DMS53 treated with DMSO at 0.1 percent for 48 hours (cell line): ENCODE measurements at regions not wholly inside any gene's neighbourhood (a gene's known extent, or its start where the extent isn't known, plus 50 kb on each side); places are given as distances from the start of the nearest gene placed in this dataset.

Source experiments
- DNase-seq: peaks from one replicate; lab custom pipeline; 2025; ENCODE audit not compliant: unreplicated experiment; lab: John Stamatoyannopoulos, UW

DNA sequence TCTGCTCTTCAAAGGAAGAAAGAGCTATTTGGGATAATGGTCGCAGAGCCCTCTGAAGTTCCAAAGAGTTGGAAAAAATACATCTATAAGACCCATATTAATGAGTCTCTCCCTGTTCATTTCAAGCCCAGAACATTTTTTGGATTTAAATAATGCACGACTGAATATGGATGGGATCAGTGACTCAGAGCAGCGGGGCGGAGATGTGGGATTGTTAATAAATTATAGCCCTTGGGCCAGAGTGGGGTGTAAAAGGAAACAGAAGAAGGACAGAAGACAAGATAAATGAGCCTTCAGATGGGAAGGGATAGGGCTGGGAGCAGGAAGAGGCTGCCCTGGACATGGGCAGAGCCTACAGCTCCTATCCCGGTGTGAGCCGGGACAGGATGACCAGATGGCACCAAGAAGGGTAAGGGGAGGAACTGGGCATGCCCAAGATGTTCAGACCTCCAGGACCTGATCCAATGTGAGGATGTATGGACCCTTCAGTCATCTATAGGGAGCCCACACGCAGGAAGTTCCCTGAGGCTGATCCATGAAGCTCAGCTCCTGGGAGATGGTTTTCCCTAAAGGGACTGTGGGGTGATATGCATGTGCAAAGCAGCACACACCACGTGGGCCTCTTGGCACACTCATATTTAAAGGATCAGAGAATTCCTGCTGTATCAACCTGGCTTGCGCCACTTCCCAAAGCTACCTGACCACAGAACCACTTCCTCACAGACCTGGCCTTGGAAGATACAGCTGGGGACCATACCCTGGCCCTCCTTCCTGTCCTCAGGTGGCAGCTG, 96.1 kb upstream of the PLXNA4 start:
- no peak for DNase-seq

DNA sequence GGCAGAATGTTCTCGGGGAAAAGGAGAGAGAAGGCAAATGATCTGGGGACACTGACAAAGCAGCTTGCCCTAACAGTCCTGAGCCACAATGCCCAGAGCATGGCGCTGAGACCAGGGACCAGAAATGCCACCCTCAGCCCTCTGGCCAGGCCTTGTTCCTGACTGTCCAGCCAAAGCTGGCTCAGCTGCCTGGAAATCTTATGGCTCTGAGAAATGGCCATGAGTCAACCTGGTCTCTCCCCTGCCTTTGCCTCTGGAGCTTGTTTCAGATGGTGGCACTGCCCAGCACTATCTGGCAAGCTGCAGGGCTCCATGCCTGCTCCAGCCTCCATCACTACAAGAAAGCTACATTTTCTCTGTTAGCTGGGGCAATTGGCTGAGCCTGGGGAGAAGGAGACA, 90.5 kb upstream of the PLXNA4 start:
- DNase-seq, result no peak

DNA sequence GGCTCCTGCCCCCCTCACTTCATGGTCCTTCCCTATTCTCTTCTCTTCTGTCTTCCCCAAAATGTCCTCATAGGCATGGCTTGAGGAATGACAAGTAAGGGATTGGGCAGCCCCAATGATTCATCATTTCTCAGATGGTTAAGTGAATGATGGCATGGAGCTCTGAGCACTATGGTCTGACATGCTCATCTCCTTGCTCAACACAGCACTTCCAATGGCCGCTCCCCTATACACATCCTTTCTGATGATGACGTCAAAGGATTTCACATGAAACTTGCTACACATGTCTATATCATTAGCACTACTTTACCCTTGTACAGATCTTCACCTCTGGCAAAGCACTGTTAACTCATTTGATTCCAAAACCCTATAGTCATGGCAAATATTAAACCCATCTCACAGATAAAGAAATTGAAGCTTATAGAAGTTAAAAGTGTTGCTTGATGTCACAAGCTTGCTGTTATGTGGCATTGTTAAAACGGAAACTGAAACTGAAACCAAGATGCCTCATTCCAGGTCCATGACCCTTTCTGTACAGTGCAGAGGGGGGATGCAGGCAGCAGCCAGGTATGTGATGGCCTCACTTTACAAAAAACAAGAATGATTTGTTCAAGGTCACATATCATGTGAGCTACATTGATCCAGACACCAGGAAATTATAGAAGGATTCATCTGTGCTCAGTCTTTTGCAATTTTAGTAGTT, 90.0 kb upstream of the PLXNA4 start:
- DNase-seq, result no peak

DNA sequence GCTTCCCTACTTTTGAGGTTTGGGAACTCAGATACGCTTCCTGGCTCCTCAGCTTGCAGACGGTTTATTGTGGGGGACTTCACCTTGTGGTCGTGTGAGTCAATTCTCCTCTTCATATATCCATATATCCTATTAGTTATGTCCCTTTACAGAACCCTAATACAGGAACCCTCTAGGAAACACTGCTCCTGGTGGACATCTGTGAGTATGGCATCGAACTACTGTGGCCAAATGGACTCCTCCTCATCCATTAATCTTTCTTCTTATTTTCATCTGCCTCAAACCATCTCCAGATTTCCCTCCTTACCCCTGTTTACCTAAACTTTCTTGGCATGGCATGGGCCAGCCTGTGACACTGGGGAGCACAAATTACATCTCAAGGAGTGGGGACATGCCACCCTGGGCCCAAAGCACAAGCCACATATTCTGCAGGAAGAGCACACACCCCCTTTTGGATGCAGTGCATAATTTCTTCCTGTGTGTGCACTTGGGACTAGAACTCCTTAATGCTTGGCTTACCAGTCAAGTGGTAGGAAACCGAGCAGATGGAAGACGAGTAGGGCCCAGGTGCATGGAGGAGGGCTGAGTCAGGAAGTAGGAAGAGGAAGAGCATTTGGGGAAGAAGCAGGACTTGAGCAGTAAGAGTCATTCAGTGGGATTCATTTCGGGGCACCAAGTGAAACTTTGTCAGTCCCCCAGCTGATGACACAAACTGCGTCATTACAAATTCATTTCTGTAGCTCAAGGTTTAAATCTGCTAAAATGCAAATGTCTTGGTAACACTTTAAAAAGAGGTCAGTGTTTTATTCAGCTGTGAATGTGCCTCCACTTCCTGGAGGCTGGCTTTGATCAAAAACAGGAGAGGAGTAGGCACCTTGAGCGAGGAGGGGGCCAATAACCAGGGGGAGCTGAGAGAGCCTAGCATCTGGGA, 80.8 kb upstream of the PLXNA4 start:
- DNase-seq, result peak; percentile 45

DNA sequence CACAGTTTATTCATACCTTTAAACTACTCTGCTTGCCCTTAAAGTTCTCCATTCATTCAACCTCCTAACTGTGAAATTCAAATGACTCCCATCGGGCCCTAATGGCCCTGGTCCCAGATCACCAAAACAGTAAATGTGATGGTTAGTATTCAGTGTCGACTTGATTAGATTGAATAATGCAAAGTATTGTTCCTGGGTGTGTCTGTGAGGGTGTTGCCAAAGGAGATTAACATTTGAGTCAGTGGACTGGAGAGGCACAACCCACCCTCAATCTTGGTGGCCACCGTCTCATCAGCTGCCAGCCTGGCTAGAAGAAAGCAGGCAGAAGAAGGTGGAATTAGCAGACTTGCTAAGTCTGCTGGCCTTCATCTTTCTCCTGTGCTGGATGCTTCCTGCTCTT, 80.1 kb upstream of the PLXNA4 start:
- no peak for DNase-seq

DNA sequence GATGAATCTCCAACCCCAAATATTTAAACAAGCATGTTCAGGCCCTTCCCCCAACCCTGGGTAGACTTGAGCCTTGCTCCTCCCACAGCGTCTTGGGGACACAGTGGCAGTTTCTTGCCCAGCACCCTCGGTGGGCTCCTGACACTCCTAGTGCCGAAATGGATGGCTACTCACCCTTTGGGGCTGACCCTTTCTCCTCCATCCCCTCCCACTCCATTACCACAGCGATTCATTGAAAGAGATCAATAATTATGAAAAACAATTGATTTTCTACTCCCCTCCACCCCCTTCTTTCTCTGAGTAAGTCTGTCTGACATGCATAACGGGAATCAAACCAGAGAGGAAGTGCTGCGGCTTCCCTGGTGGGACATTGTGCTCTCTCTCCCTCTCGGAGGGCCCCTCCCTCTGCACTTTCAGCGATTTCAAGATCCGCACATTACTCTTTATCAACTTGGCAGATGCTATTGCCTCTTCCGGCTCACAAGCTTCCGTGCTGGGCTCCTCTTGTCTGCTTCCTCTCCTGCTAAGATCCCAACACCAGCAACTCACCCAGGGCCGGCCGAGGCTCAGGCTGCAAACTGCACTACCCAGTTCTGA, 79.0 kb upstream of the PLXNA4 start:
- DNase-seq, result no peak

DNA sequence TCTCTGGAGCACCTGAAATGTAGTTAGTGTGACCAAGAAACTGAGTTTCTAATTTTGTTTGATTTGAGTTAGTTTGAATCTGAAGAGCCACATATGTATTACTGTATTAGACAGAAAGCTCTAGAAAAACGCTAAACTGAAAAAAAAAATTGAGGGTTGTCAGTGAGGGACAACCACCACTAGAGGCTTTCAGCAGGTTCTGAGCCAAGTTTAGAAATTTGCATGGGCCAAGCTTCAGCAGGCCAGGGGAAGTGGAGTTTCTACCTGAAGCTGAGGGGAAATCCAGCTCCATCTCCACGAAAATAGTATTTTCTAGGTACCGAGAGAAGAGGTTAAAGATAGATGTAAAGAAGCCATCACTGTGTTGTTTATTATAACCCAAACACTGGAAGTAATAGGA, 77.9 kb upstream of the PLXNA4 start:
- DNase-seq, result no peak

DNA sequence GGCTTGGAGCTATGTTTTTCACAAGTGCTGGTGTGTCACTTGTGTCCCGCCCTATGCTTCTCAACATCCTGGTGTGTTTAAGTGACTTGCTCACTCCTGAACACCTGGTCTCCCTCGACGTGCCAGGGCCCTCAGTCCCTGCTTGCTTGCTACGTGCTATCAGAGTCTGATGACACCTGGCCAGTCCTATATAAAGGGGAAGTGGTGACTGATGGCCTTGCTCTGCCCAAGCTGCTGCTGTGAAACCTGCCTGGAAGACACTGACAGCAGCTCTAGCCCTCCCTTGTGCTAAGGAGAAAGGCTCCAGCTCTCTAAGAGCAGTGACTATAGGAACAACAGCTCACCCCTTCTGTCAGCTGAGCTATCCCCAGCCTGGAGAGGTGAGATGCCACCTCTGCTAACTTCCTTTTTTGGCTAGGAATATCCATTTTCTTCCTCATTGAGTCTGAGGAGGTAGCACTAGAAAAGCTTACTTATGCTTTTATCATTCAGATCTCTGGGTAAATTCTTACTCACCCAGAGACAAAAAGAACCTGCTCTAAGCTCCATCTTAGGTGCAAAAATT, 77.2 kb upstream of the PLXNA4 start:
- no peak for DNase-seq

DNA sequence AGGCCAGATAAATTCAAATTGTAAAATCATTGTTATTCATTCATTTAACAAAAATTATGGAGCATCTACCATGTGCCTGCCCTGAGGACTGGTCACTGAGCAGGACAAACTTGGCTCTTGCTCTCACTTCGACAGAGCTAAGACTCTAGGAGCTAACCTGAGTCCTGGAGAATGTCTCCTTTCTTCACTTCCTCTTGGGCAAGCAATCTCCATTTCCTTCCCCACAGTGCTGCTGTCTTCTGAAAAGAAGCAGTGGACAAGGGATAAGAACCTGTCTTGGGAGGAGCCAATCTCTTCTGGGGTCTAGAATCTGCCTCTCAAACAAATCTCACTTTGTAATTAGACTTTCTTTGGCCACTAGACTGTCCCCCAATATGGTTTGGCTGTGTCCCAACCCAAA, 76.2 kb upstream of the PLXNA4 start:
- no peak for DNase-seq

DNA sequence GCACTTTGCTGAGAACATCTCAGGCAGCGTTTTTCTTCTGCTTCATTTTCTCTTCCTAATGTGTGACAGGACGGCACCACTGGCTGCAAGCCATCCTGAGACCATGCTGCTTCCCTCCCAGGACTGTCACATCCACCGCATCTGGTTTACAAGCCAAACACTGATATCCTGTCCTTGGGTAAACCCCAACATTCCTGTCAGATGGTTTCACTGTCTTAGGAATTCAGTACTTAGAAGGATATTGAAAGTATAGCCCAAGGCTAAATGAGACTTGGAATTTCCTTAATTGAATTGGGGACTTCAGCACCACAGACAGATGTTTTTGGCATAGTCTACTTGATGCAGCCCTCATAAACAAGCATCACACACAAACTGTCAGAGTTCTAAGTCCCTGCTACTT, 74.2 kb upstream of the PLXNA4 start:
- no peak for DNase-seq

DNA sequence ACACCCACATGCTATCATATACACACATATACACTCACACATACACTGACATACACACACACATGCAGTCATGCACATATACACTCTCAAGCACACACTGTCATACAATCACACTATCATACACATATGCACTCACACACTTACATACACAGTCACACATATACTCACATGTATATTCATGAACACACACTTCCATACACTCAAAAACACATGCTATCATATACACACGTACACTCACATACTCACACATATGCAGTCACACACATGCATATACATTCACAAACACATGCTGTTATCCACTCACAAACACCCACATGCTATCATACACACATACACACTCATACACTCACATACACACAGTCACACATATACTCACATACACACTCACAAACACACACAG, 71.0 kb upstream of the PLXNA4 start:
- DNase-seq, result no peak

DNA sequence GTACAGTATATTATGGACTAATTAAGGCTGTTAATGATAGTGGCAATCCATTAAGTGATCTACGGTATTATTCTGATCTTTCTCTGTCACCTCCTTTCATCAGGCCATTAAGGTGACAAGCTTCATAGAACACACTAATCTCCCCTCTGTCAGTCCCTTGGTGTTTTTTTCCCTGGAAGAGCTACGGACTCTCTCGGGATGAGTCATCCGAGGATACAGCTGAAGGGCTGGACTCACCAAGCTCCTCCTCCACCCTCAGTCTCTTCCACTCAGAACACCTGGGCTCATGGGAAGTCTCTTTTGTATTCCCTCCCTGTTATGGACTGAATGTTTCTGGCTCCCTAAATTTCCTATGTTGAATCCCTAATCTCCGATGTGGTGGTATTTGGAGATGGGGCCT, 69.8 kb upstream of the PLXNA4 start:
- peak; percentile 8 for DNase-seq

DNA sequence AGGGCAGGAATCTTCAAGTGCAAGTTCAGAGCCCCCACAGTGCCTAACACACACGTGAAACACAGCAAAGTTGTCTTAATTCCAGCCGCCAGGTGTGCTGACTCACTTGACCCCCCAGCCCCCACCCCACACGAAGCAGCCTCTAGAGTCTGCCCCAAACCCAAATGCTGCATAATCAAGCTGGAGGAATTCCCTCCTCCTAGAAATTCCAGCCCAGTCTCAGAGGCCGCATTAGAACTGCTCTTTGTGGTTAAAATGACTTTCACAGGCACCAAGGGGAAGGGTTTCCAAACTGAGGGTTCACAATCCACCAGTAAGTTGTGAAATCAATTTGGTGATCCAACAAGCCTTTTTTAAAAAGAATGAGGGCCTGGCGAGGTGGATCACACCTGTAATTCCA, 67.0 kb upstream of the PLXNA4 start:
- DNase-seq, result no peak

DNA sequence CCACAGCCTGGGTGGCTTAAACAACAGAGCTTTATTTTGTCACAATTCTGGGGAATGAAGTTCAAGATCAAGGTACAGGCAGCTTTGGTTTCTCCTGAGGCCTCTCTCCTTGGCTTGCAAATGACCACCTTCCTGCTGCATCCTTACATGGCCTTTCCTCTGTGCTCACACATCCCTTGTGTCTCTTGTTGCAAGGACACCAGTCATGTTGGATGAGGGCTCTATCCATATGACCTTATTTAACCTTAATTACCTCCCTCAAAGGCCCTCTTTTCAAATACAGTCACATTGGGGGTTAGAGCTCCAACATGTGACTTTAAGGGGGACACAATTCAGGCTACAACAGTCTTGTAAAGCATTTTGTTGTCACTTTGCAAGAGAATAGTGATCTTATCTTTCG, 65.0 kb upstream of the PLXNA4 start:
- DNase-seq, result no peak

DNA sequence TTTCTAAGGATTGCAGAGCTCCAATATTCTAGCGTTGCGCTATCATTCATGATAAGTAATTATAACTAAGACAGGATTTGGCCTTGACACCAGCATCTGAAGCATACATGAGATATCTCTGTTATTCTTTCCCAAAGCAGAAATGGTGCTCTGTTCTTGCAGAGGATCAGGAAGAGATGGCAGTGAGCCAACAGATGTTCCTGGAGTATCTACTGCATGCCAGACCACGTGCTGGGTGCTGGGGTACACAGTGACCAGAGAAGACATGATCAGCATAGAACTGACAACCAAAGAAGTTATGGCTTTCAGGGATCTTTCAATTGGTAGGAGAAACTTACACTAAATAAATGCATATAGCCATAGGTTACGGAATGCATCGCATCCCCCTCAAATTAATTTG, 63.7 kb upstream of the PLXNA4 start:
- DNase-seq, result no peak

DNA sequence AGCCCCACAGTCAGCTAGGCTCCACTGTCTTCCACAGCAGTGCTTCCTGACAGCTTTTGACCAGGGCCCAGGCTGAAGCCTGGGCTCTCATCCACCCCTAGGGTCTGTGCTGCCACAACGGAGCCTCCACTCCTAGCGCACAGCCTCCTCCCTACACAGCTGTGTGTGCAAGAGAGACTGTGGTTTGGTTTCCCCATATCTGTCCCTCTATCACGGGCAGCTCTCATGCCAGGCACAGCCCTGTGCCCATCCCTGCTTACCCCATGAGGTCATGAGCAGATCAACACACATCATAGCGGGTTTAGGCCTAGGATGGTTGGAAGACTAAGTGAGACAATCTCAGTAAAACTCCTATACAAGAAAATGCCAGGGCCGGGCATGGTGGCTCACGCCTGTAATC, 61.7 kb upstream of the PLXNA4 start:
- DNase-seq, result no peak

DNA sequence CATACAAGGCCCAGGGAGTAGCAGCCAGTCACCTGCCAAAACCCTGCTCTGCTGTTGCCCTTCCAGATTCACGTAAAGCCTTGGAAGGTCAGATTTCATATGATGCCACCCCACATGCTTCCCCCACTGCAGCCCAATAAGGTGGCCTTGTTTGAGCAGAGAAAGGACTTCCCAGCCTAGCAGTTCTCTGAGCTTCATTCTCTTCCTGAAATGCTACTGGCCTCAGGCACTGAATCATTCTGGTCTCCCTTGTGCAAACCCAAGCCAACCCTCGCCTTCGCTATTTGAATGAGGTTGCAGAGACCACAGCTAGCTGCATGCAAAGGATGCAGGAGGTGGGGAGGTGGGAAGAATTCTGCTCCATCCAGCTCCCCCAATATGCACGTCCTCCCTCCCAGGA, 60.3 kb upstream of the PLXNA4 start:
- no peak for DNase-seq

DNA sequence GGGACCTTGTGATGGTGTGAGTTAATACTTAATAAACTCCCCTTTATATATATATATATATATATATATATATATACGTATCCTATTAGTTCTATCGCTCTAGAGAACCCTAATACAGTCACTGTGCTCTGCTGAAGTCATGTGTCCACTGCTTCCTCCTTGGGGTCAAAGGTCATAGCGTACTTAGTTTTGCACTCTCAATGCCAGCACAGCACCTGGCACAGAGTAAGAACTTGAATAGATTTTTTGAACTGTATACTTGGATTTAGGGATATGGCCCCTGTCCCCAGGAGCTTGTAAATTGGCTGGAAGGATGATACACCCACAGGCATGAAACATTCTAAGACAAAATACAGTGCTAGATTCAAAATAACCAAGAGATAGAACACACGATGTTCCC, 58.9 kb upstream of the PLXNA4 start:
- no peak for DNase-seq

DNA sequence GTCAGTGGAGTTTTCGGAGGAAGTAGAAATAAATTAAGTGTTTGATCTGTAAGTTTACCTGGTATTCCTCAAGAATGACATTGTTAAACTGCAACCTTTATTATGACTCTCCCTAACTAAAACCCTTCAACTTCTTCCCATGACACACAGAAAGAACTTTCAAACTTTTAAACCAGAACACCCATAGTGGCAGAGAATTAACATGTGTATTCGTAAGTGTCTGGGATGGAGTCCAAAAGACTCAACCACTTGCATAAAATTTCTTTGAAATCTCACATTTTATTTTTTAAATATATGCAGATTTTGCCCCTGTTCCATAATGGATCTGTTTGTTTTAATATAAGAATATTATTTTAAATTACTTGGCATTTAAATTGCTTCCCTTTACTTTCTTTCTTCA, 54.6 kb upstream of the PLXNA4 start:
- DNase-seq, result no peak
